ENCODE measurements at regions not wholly inside any gene's neighbourhood (a gene's known extent, or its start where the extent isn't known, plus 50 kb on each side); places are given as distances from the start of the nearest gene placed in this dataset.

DNA sequence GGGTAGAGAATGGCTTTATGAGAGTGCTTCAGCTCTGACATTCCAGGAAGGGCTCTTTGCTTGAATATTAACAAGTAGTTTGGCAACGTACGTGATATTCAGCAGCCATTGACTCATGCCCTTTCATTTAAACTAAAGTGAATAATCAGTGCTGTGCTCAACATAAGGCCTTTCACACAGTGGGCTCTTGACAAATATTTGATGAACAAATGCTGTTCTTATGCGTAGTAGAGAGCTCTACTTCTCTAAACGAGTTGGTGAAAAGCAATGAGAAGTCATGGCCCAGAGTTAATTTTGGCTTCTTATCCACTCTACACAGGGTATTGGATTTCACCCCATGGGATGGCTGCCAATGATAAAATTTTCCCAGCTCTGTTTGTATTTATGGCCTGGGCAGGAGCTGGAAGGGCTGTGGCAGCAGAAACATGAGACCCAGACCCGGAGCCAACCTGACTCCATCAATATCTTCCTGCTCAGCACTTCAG lies 338.9 kb downstream of the CCDC85A start:
- Histone ChIP-seq H3K27ac (no peak overlapping the region), H3K4me1 (no peaks in the 10 kb centered on the region), H3K9me3 (peaks cover 0 to 4% (median 0%) of the 10 kb centered on the region in 3 donors), H3K4me3 (no peak overlapping the region), H3K27me3 (no peaks in the 10 kb centered on the region), H3K36me3 (no peaks in the 10 kb centered on the region)
- no peak for ATAC-seq
- 8 to 46% methylated on average over 4 to 5 of the region's 5 CpGs for WGBS, 2 donors (ENCODE audit: low coverage in 1 of 2)
- TF ChIP-seq POLR2AphosphoS5 (IDR thresholded peaks at IDR 0.05) = no peak
- TF ChIP-seq POLR2A (IDR thresholded peaks at IDR 0.05) = no peak
- no peak for TF ChIP-seq CTCF (IDR thresholded peaks at IDR 0.05)
- no peak for TF ChIP-seq EP300 (IDR thresholded peaks at IDR 0.05)

GRCh38 chr2:56523816-56524215 lies 340.0 kb downstream of the CCDC85A start:
- no peak overlapping the region for H3K27ac ChIP-seq

GRCh38 chr2:56531668-56532420 lies 348.1 kb downstream of the CCDC85A start:
- Histone ChIP-seq H3K4me3 (no peak overlapping the region), H3K36me3 (no peaks in the 10 kb centered on the region), H3K27ac (no peak overlapping the region), H3K4me1 (no peaks in the 10 kb centered on the region), H3K27me3 (no peaks in the 10 kb centered on the region), H3K9me3 (no peaks in the 10 kb centered on the region)
- ATAC-seq = no peak
- no peak for TF ChIP-seq POLR2A (IDR thresholded peaks at IDR 0.05)
- no peak for TF ChIP-seq POLR2AphosphoS5 (IDR thresholded peaks at IDR 0.05)
- no peak for TF ChIP-seq EP300 (IDR thresholded peaks at IDR 0.05)
- TF ChIP-seq CTCF (IDR thresholded peaks at IDR 0.05) = no peak

More at GRCh38 chr2:56523816-56524215, 340.0 kb downstream of the CCDC85A start:
- Histone ChIP-seq H3K4me1 (no peaks in the 10 kb centered on the region), H3K4me3 (no peak overlapping the region), H3K9me3 (peaks cover 0 to 4% (median 0%) of the 10 kb centered on the region in 3 donors), H3K36me3 (no peaks in the 10 kb centered on the region), H3K27me3 (no peaks in the 10 kb centered on the region)
- no peak for ATAC-seq
- TF ChIP-seq POLR2A (IDR thresholded peaks at IDR 0.05) (no peak), CTCF (IDR thresholded peaks at IDR 0.05) (no peak), POLR2AphosphoS5 (IDR thresholded peaks at IDR 0.05) (no peak), EP300 (IDR thresholded peaks at IDR 0.05) (no peak)

GRCh38 chr2:56534321-56534720 lies 350.5 kb downstream of the CCDC85A start:
- ATAC-seq = no peak
- no peak overlapping the region for H3K27ac ChIP-seq
- no peak for TF ChIP-seq POLR2AphosphoS5 (IDR thresholded peaks at IDR 0.05)
- TF ChIP-seq CTCF (IDR thresholded peaks at IDR 0.05) = no peak
- TF ChIP-seq EP300 (IDR thresholded peaks at IDR 0.05) = no peak
- no peak for TF ChIP-seq POLR2A (IDR thresholded peaks at IDR 0.05)
- 59 to 73% methylated on average over 2 of the region's 2 CpGs for WGBS, 2 donors (ENCODE audit: low coverage in 1 of 2)
- no peaks in the 10 kb centered on the region for H3K36me3 ChIP-seq
- H3K9me3 ChIP-seq = no peaks in the 10 kb centered on the region
- H3K4me3 ChIP-seq = no peak overlapping the region
- H3K27me3 ChIP-seq = no peaks in the 10 kb centered on the region
- no peaks in the 10 kb centered on the region for H3K4me1 ChIP-seq

GRCh38 chr2:56537756-56538155 lies 354.0 kb downstream of the CCDC85A start:
- no peak for ATAC-seq

More at GRCh38 chr2:56537756-56538155, 354.0 kb downstream of the CCDC85A start:
- Histone ChIP-seq H3K4me3 (no peak overlapping the region), H3K9me3 (peaks cover 0 to 4% (median 0%) of the 10 kb centered on the region in 3 donors), H3K27me3 (no peaks in the 10 kb centered on the region), H3K27ac (no peak overlapping the region), H3K4me1 (no peaks in the 10 kb centered on the region), H3K36me3 (no peaks in the 10 kb centered on the region)
- TF ChIP-seq CTCF (IDR thresholded peaks at IDR 0.05) = no peak
- no peak for TF ChIP-seq POLR2A (IDR thresholded peaks at IDR 0.05)
- no peak for TF ChIP-seq EP300 (IDR thresholded peaks at IDR 0.05)
- TF ChIP-seq POLR2AphosphoS5 (IDR thresholded peaks at IDR 0.05) = no peak
- WGBS, 2 donors (ENCODE audit: low coverage in 1 of 2) = 63 to 77% methylated on average over 3 of the region's 3 CpGs
